ENCODE measurements at regions not wholly inside any gene's neighbourhood (a gene's known extent, or its start where the extent isn't known, plus 50 kb on each side); places are given as distances from the start of the nearest gene placed in this dataset.

- TF ChIP-seq CTCF (IDR thresholded peaks at IDR 0.05) (no peak), EP300 (IDR thresholded peaks at IDR 0.05) (no peak), POLR2A (IDR thresholded peaks at IDR 0.05) (no peak)
Observed at GRCh38 chr2:71945603-71945959, 202.1 kb downstream of the CYP26B1 start.
